Suprapubic skin (tissue), 4 donors: ENCODE measurements at regions not wholly inside any gene's neighbourhood (a gene's known extent, or its start where the extent isn't known, plus 50 kb on each side); places are given as distances from the start of the nearest gene placed in this dataset.

Experiments used
- CTCF ChIP-seq, 2 donors: fragments of 200-600 bp in 1 of 2; fragments of 450-650 bp in 1 of 2; sonication (generic) in 1 of 2; IDR thresholded peaks; one replicate each; pipeline ENCODE4 v1.5.1; 2016 to 2019; ENCODE audit warnings: antibody characterized with exemption in 2 of 2, mild to moderate bottlenecking in 1 of 2, moderate library complexity in 1 of 2
- EP300 ChIP-seq: sonication (generic); formaldehyde crosslinking; IDR thresholded peaks from one replicate; pipeline ENCODE4 v1.6.1; 2017; ENCODE audit warnings: antibody characterized with exemption
- POLR2A ChIP-seq, 2 donors: fragments of 450-650 bp; IDR thresholded peaks; one replicate each; pipeline ENCODE4 v1.6.1; 2017; ENCODE audit warnings: antibody characterized with exemption in 2 of 2, mild to moderate bottlenecking in 2 of 2, moderate library complexity in 2 of 2
- POLR2AphosphoS5 ChIP-seq, 3 donors: sonication (generic); formaldehyde crosslinking; IDR thresholded peaks; one replicate each; pipeline ENCODE4 v1.6.1; 2017; ENCODE audit warnings: antibody characterized with exemption in 3 of 3

GRCh38 chr6:114407426-114408035 is 64.7 kb upstream of the HS3ST5 start:
- TF ChIP-seq POLR2A (IDR thresholded peaks at IDR 0.05) (no peak), CTCF (IDR thresholded peaks at IDR 0.05) (no peak), POLR2AphosphoS5 (IDR thresholded peaks at IDR 0.05) (no peak), EP300 (no peak)
